Muscle layer of colon (tissue), 2 donors: ENCODE measurements at regions not wholly inside any gene's neighbourhood (a gene's known extent, or its start where the extent isn't known, plus 50 kb on each side); places are given as distances from the start of the nearest gene placed in this dataset.
"Not testable (repeated sequence)": the region's sequence is repeated elsewhere in the genome, so short reads cannot be mapped to it uniquely, and the experiment has no call there.

Experiments
- H3K27ac ChIP-seq: one replicate; pipeline ENCODE4 v1.7.0; 2013; ENCODE audit warnings: low read depth, mild to moderate bottlenecking, low read length, moderate library complexity
- H3K27me3 ChIP-seq, 2 donors: one replicate each; pipeline ENCODE4 v1.7.0; 2013; ENCODE audit warnings: low read length in 2 of 2, mild to moderate bottlenecking in 2 of 2; ENCODE audit not compliant: insufficient read depth in 2 of 2, control insufficient read depth in 1 of 2
- H3K36me3 ChIP-seq: one replicate; pipeline ENCODE4 v1.7.0; 2013; ENCODE audit warnings: mild to moderate bottlenecking, low read length; ENCODE audit not compliant: insufficient read depth
- H3K4me1 ChIP-seq: one replicate; pipeline ENCODE4 v1.7.0; 2013; ENCODE audit warnings: mild to moderate bottlenecking, low read length; ENCODE audit not compliant: insufficient read depth
- H3K4me3 ChIP-seq, 2 donors: one replicate each; pipeline ENCODE4 v1.7.0; 2013; ENCODE audit warnings: low read length in 2 of 2, low read depth in 1 of 2, mild to moderate bottlenecking in 1 of 2, moderate library complexity in 1 of 2
- H3K9ac ChIP-seq: one replicate; pipeline ENCODE4 v1.7.0; 2013; ENCODE audit warnings: low read length
- H3K9me3 ChIP-seq: one replicate; pipeline ENCODE4 v1.7.0; 2013; ENCODE audit warnings: mild to moderate bottlenecking, low read length
- donor health status: abdominal sarcoma.
- donor health status: Adenocarcinoma of cecum.

GRCh38 chr2:122539920-122540319 lies 784.5 kb downstream of the TSN start:
- Histone ChIP-seq H3K9me3 (no peaks in the 10 kb centered on the region), H3K27me3 (no peaks in the 10 kb centered on the region), H3K9ac (no peak overlapping the region), H3K4me1 (no peaks in the 10 kb centered on the region), H3K27ac (no peak overlapping the region), H3K4me3 (no peak overlapping the region), H3K36me3 (no peaks in the 10 kb centered on the region)

- no peaks in the 10 kb centered on the region for H3K36me3 ChIP-seq
- H3K27me3 ChIP-seq, result no peaks in the 10 kb centered on the region
- no peaks in the 10 kb centered on the region for H3K9me3 ChIP-seq
- no peaks in the 10 kb centered on the region for H3K4me1 ChIP-seq
- H3K27ac ChIP-seq, result no peak overlapping the region
- H3K4me3 ChIP-seq, result no peak overlapping the region
- no peak overlapping the region for H3K9ac ChIP-seq
Observed at GRCh38 chr2:122542236-122542635, 786.8 kb downstream of the TSN start.

- Histone ChIP-seq H3K9ac (no peak overlapping the region), H3K4me1 (no peaks in the 10 kb centered on the region), H3K36me3 (no peaks in the 10 kb centered on the region), H3K4me3 (no peak overlapping the region), H3K9me3 (no peaks in the 10 kb centered on the region), H3K27me3 (no peaks in the 10 kb centered on the region), H3K27ac (no peak overlapping the region)
Observed at GRCh38 chr2:122542646-122543045, 787.2 kb downstream of the TSN start.

- Histone ChIP-seq H3K36me3 (no peaks in the 10 kb centered on the region), H3K27me3 (no peaks in the 10 kb centered on the region), H3K27ac (no peak overlapping the region), H3K4me3 (no peak overlapping the region), H3K9ac (no peak overlapping the region), H3K4me1 (no peaks in the 10 kb centered on the region), H3K9me3 (no peaks in the 10 kb centered on the region)
Observed at GRCh38 chr2:122543815-122544214, 788.4 kb downstream of the TSN start.

- Histone ChIP-seq H3K4me1 (no peaks in the 10 kb centered on the region), H3K4me3 (no peak overlapping the region), H3K9ac (no peak overlapping the region), H3K27ac (no peak overlapping the region), H3K36me3 (no peaks in the 10 kb centered on the region), H3K27me3 (no peaks in the 10 kb centered on the region), H3K9me3 (no peaks in the 10 kb centered on the region)
Observed at GRCh38 chr2:122545821-122546220, 790.4 kb downstream of the TSN start.

GRCh38 chr2:122562775-122563174 lies 807.3 kb downstream of the TSN start:
- H3K4me1 ChIP-seq, result no peaks in the 10 kb centered on the region
- H3K4me3 ChIP-seq, result no peak overlapping the region
- H3K9me3 ChIP-seq, result no peaks in the 10 kb centered on the region
- no peaks in the 10 kb centered on the region for H3K36me3 ChIP-seq
- no peak overlapping the region for H3K27ac ChIP-seq
- no peaks in the 10 kb centered on the region for H3K27me3 ChIP-seq
- H3K9ac ChIP-seq, result no peak overlapping the region

- H3K4me1 ChIP-seq, result no peaks in the 10 kb centered on the region
- no peak overlapping the region for H3K9ac ChIP-seq
- no peak overlapping the region for H3K27ac ChIP-seq
- no peak overlapping the region for H3K4me3 ChIP-seq
- no peaks in the 10 kb centered on the region for H3K9me3 ChIP-seq
- H3K27me3 ChIP-seq, result no peaks in the 10 kb centered on the region
- no peaks in the 10 kb centered on the region for H3K36me3 ChIP-seq
Observed at GRCh38 chr2:122563781-122564180, 808.3 kb downstream of the TSN start.

GRCh38 chr2:122564843-122565242 lies 809.4 kb downstream of the TSN start:
- H3K4me3 ChIP-seq, result no peak overlapping the region
- H3K9me3 ChIP-seq, result no peaks in the 10 kb centered on the region
- H3K27me3 ChIP-seq, result no peaks in the 10 kb centered on the region
- no peaks in the 10 kb centered on the region for H3K4me1 ChIP-seq
- H3K36me3 ChIP-seq, result no peaks in the 10 kb centered on the region
- no peak overlapping the region for H3K9ac ChIP-seq
- H3K27ac ChIP-seq, result no peak overlapping the region

- Histone ChIP-seq H3K36me3 (no peaks in the 10 kb centered on the region), H3K4me3 (no peak overlapping the region), H3K4me1 (no peaks in the 10 kb centered on the region)
Observed at GRCh38 chr2:122565364-122565763, 809.9 kb downstream of the TSN start.

GRCh38 chr2:122570641-122571040 lies 815.2 kb downstream of the TSN start:
- no peaks in the 10 kb centered on the region for H3K9me3 ChIP-seq
- H3K27ac ChIP-seq, result no peak overlapping the region
- H3K9ac ChIP-seq, result no peak overlapping the region
- H3K4me3 ChIP-seq, result no peak overlapping the region
- H3K4me1 ChIP-seq, result no peaks in the 10 kb centered on the region
- H3K27me3 ChIP-seq, result no peaks in the 10 kb centered on the region
- H3K36me3 ChIP-seq, result no peaks in the 10 kb centered on the region

More at GRCh38 chr2:122565364-122565763, 809.9 kb downstream of the TSN start:
- no peak overlapping the region for H3K27ac ChIP-seq
- H3K9ac ChIP-seq, result no peak overlapping the region
- no peaks in the 10 kb centered on the region for H3K9me3 ChIP-seq
- H3K27me3 ChIP-seq, result no peaks in the 10 kb centered on the region

GRCh38 chr2:122571471-122571870 lies 816.0 kb downstream of the TSN start:
- H3K4me3 ChIP-seq, H3K27ac ChIP-seq, H3K9me3 ChIP-seq, H3K4me1 ChIP-seq, H3K27me3 ChIP-seq, H3K9ac ChIP-seq, H3K36me3 ChIP-seq: not testable (repeated sequence)

- H3K27me3 ChIP-seq, result no peaks in the 10 kb centered on the region
- H3K4me1 ChIP-seq, result no peaks in the 10 kb centered on the region
- no peak overlapping the region for H3K9ac ChIP-seq
- H3K4me3 ChIP-seq, result no peak overlapping the region
- H3K27ac ChIP-seq, result no peak overlapping the region
- H3K36me3 ChIP-seq, result no peaks in the 10 kb centered on the region
- H3K9me3 ChIP-seq, result no peaks in the 10 kb centered on the region
Observed at GRCh38 chr2:122575076-122575475, 819.6 kb downstream of the TSN start.
